OCI-LY7 (cell line): ENCODE measurements at regions not wholly inside any gene's neighbourhood (a gene's known extent, or its start where the extent isn't known, plus 50 kb on each side); places are given as distances from the start of the nearest gene placed in this dataset.

Experiments
- BruUV-seq: library from RNA; stranded (reverse); fragments of 400-500 nt; replicated peaks from 2 replicates; lab custom pipeline; 2021; lab: Mats Ljungman, UMichigan
- CTCF ChIA-PET: fragments of 300-600 bp; sonication (Branson Sonifier 250); formaldehyde crosslinking; loops from one replicate; lab custom pipeline; 2022; ENCODE audit warnings: antibody characterized with exemption; ENCODE audit not compliant: unreplicated experiment; lab: Charles Lee
- POLR2A ChIA-PET: fragments of 300-600 bp; sonication (Branson Sonifier 250); formaldehyde crosslinking; loops from one replicate; lab custom pipeline; 2022; ENCODE audit warnings: antibody characterized with exemption; lab: Charles Lee
- DNase-seq: peaks from one replicate; pipeline ENCODE4 v3.0.0-alpha.2; 2015; ENCODE audit warnings: low spot score
- H2AFZ ChIP-seq: fragments of 200-600 bp; sonication (generic), shearing (Covaris generic); 2 replicates; pipeline ENCODE4 v1.6.1; 2014; ENCODE audit warnings: mild to moderate bottlenecking, antibody characterized with exemption, low read length, moderate library complexity
- H3K27ac ChIP-seq: fragments of 200-600 bp; sonication (generic); 2 replicates; pipeline ENCODE4 v1.5.1; 2014; ENCODE audit warnings: mixed run types, low read depth, mild to moderate bottlenecking, moderate library complexity, low read length, inconsistent platforms; ENCODE audit not compliant: poor library complexity, severe bottlenecking
- H3K36me3 ChIP-seq: fragments of 200-600 bp; sonication (generic); 2 replicates; pipeline ENCODE4 v1.6.1; 2014; ENCODE audit warnings: mild to moderate bottlenecking, antibody characterized with exemption, low read length, moderate library complexity, mixed read lengths; ENCODE audit not compliant: insufficient read depth
- H3K4me1 ChIP-seq: fragments of 200-600 bp; sonication (generic); 2 replicates; pipeline ENCODE4 v1.5.1; 2014; ENCODE audit warnings: mild to moderate bottlenecking, low read length; ENCODE audit not compliant: insufficient read depth, poor library complexity, severe bottlenecking
- H3K4me2 ChIP-seq: fragments of 200-600 bp; sonication (generic); 2 replicates; pipeline ENCODE4 v1.6.1; 2014; ENCODE audit warnings: mild to moderate bottlenecking, low read length
- H3K4me3 ChIP-seq: fragments of 200-600 bp; sonication (generic); 2 replicates; pipeline ENCODE4 v1.5.1; 2014; ENCODE audit warnings: mild to moderate bottlenecking, low read depth, low read length; ENCODE audit not compliant: poor library complexity, severe bottlenecking
- H3K79me2 ChIP-seq: fragments of 200-600 bp; sonication (generic); 2 replicates; pipeline ENCODE4 v1.6.1; 2016; ENCODE audit warnings: low read depth, mild to moderate bottlenecking, low read length, moderate library complexity, mixed read lengths; ENCODE audit not compliant: insufficient read depth
- H3K9me2 ChIP-seq: fragments of 200-600 bp; sonication (generic); 2 replicates; pipeline ENCODE4 v1.6.1; 2016; ENCODE audit warnings: mild to moderate bottlenecking, low read length, mixed read lengths; ENCODE audit not compliant: insufficient read depth
- H3K9me3 ChIP-seq: fragments of 200-600 bp; sonication (generic); 2 replicates; pipeline ENCODE4 v1.6.1; 2014; ENCODE audit warnings: mild to moderate bottlenecking, mixed run types, low read length, mixed read lengths
- H4K20me1 ChIP-seq: fragments of 200-600 bp; sonication (generic); 2 replicates; pipeline ENCODE4 v1.6.1; 2014; ENCODE audit warnings: mild to moderate bottlenecking, antibody characterized with exemption, low read length, moderate library complexity, mixed read lengths; ENCODE audit not compliant: insufficient read depth
- EZH2phosphoT487 ChIP-seq: fragments of 200-600 bp; sonication (generic); IDR thresholded peaks from 2 replicates; pipeline ENCODE4 v1.6.1; 2018; ENCODE audit warnings: low read depth, borderline replicate concordance, mild to moderate bottlenecking, mixed run types, antibody characterized with exemption, low read length, moderate library complexity, mixed read lengths
- intact Hi-C: fragments of 100-400 bp; cut with micrococcal nuclease; formaldehyde crosslinking; loops from one replicate; pipeline ENCODE4 v1.10.0; 2022; ENCODE audit not compliant: unreplicated experiment
- TF ChIP-seq, protein P1 (sequence below): fragments of 200-600 bp; sonication (generic); conservative IDR thresholded peaks from 2 replicates; pipeline ENCODE4 v1.5.1; 2014; ENCODE audit warnings: mild to moderate bottlenecking, antibody characterized with exemption, low read length, moderate library complexity, mixed read lengths

- Histone ChIP-seq H3K4me2 (no peak overlapping the region), H2AFZ (no peak overlapping the region), H3K9me2 (no peaks in the 10 kb centered on the region), H3K9me3 (no peaks in the 10 kb centered on the region), H3K4me1 (no peaks in the 10 kb centered on the region), H3K79me2 (no peaks in the 10 kb centered on the region), H4K20me1 (no peaks in the 10 kb centered on the region), H3K36me3 (no peaks in the 10 kb centered on the region), H3K4me3 (no peak overlapping the region), H3K27ac (no peak overlapping the region)
- TF ChIP-seq, protein P1, sequence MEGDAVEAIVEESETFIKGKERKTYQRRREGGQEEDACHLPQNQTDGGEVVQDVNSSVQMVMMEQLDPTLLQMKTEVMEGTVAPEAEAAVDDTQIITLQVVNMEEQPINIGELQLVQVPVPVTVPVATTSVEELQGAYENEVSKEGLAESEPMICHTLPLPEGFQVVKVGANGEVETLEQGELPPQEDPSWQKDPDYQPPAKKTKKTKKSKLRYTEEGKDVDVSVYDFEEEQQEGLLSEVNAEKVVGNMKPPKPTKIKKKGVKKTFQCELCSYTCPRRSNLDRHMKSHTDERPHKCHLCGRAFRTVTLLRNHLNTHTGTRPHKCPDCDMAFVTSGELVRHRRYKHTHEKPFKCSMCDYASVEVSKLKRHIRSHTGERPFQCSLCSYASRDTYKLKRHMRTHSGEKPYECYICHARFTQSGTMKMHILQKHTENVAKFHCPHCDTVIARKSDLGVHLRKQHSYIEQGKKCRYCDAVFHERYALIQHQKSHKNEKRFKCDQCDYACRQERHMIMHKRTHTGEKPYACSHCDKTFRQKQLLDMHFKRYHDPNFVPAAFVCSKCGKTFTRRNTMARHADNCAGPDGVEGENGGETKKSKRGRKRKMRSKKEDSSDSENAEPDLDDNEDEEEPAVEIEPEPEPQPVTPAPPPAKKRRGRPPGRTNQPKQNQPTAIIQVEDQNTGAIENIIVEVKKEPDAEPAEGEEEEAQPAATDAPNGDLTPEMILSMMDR = no peak
- no peak for TF ChIP-seq EZH2phosphoT487
- intact Hi-C loops = no loop called here
- DNase-seq = no peak
- BruUV-seq = no TSS peak
- POLR2A ChIA-PET = no interaction called here
- CTCF ChIA-PET = no interaction called here
These were observed 451.0 kb downstream of the TTLL7 start for GRCh38 chr1:83547901-83548300.

- Histone ChIP-seq H3K27ac (no peak overlapping the region), H3K4me3 (no peak overlapping the region), H3K4me1 (no peaks in the 10 kb centered on the region), H2AFZ (no peak overlapping the region), H3K9me2 (no peaks in the 10 kb centered on the region), H3K9me3 (no peaks in the 10 kb centered on the region), H3K4me2 (no peak overlapping the region), H4K20me1 (no peaks in the 10 kb centered on the region), H3K79me2 (no peaks in the 10 kb centered on the region), H3K36me3 (no peaks in the 10 kb centered on the region)
- intact Hi-C loops = no loop called here
- no peak for DNase-seq
- POLR2A ChIA-PET = no interaction called here
- CTCF ChIA-PET = no interaction called here
- no TSS peak for BruUV-seq
- TF ChIP-seq, protein P1 = no peak
- no peak for TF ChIP-seq EZH2phosphoT487
These were observed 452.1 kb downstream of the TTLL7 start for GRCh38 chr1:83546874-83547273.

GRCh38 chr1:83545066-83545862 lies 453.7 kb downstream of the TTLL7 start:
- Histone ChIP-seq H3K4me1 (no peaks in the 10 kb centered on the region), H3K9me3 (no peaks in the 10 kb centered on the region), H3K27ac (no peak overlapping the region), H3K4me3 (no peak overlapping the region), H3K36me3 (no peaks in the 10 kb centered on the region), H3K4me2 (no peak overlapping the region), H3K9me2 (no peaks in the 10 kb centered on the region), H2AFZ (no peak overlapping the region), H3K79me2 (no peaks in the 10 kb centered on the region), H4K20me1 (no peaks in the 10 kb centered on the region)
- peak; percentile 9 for DNase-seq
- ChIA-PET POLR2A (no interaction called here), CTCF (no interaction called here)
- intact Hi-C loops = no loop called here
- BruUV-seq = no TSS peak
- TF ChIP-seq EZH2phosphoT487 = no peak
- TF ChIP-seq, protein P1 = peak; percentile 44
